IPS-NIHi11 (cell line): ENCODE measurements at regions not wholly inside any gene's neighbourhood (a gene's known extent, or its start where the extent isn't known, plus 50 kb on each side); places are given as distances from the start of the nearest gene placed in this dataset.
A peak's percentile ranks its signal among the peaks of the same experiment; 100 is the strongest.
"Not testable (repeated sequence)": the region's sequence is repeated elsewhere in the genome, so short reads cannot be mapped to it uniquely, and the experiment has no call there.

ENCODE experiments used
- DNase-seq: peaks from one replicate; pipeline ENCODE4 v3.0.0; 2012; ENCODE audit warnings: mixed read lengths, low spot score

DNA sequence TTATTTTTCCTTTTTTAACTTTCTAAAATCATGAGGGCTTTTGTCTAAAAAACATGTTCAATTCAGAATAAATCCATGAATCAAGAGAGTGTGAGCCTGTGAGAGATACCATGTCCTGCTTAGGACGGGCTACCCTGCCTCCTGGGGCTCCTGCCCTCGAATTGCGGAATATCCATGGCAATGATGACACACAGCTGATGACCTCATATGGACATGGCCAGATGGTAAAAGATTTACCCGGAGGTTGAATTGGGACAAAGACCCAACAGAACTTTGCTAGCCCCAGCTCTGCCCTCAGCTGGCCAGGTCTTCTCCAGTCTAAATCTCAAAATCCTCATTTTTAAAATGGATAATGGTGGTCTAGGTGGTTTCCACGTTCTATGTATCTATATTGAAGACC lies 538.1 kb upstream of the API5 start:
- no peak for DNase-seq

- no peak for DNase-seq
Measured at GRCh38 chr11:42774567-42774966, 537.2 kb upstream of the API5 start.

DNA sequence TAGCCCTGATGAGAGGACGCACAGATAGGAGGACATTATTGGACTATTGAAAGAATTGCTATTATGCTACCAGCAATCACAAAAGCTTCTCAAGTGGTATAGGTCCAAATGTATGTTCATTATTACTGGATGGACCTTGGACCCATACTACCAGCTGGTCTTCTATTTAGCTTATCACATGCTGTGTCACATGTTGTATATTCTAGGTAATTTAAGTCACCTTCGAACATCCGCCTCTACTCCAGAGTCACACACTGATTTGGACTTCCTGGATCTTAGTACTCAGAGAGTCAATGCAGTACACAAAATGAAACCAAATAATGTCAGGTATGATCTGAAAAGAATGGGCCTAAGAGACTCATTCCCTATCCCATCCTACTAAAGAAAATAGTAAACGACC lies 534.0 kb upstream of the API5 start:
- DNase-seq = no peak

DNA sequence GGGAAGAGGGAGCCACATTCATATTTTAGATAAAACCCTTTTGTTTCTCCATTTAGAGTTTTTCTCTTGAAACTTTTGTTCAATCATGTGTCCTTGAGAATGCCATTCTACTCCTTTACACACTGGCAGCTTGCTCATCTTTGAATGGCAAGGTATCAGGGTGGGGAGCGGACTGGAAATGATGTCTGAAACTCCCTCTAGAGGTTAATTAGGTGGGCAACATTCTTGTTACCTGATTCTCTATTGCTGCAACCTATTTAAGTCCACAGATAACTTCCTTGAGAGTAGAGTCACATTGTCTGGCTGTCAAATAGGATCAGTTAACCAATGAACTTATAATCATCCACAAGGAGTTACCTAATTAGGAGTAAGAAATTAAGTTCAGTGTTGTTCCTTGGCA lies 533.6 kb upstream of the API5 start:
- DNase-seq = peak; percentile 20

DNA sequence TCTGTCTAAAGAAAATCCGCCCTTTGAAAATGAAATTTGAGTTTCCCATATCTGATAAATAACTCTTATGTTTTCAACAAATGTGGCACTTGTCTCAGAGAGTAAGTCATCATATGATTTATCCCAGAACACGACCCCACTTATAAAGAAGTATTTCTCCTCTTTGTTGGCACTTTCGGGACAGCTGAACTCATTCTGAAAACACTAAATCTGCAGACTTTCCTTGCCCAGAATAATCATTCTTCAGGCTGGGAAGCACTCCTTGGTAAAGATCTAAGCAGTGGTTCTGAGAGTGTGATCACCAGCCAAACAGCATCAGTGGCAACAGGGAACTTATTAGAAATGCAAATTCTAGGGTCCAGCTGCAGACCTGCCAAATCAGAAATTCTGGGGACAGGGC lies 532.2 kb upstream of the API5 start:
- DNase-seq = no peak

DNA sequence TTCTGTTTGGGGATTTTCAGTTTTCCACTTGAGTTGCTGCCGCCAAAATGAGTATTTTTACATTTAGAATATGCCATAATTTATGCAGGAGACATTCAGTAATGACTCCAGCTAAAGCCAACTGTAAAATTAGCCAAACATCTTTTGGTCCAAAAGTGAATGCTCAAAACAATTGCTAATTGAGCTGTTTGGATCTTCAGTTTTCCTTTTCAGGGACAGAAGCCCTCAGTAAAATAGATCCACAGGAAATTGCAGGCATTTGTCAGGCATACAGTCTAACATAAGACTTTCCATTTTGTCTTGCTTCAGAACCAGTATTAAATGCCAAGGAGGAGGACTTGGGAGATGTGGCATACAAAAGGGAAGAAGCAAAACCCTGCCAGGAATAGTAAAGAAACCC lies 524.8 kb upstream of the API5 start:
- DNase-seq = no peak

- DNase-seq = not testable (repeated sequence)
Measured at GRCh38 chr11:42795483-42795882, 516.3 kb upstream of the API5 start.

DNA sequence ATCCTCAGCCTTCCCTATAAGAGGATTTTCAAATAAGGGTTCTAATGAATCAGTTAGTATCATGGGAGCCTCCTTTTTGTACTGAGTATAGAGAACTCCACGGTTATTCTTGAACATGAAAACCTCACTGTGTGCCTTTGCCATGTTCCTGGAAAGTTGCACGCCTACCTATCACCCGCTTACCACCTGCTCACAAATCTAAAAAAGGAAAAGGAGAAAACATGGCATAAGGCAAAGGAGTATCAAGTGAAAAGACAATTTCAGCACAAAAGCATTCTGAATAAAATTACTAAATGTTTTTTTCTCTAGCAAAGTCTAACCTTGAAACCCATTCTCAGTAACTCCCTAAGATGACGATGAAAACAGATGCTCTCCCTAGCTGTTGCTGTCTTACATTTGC lies 511.8 kb upstream of the API5 start:
- no peak for DNase-seq

- DNase-seq = peak; percentile 16
Measured at GRCh38 chr11:42802201-42802899, 509.4 kb upstream of the API5 start.

- DNase-seq = no peak
Measured at GRCh38 chr11:42806191-42806590, 505.6 kb upstream of the API5 start.

DNA sequence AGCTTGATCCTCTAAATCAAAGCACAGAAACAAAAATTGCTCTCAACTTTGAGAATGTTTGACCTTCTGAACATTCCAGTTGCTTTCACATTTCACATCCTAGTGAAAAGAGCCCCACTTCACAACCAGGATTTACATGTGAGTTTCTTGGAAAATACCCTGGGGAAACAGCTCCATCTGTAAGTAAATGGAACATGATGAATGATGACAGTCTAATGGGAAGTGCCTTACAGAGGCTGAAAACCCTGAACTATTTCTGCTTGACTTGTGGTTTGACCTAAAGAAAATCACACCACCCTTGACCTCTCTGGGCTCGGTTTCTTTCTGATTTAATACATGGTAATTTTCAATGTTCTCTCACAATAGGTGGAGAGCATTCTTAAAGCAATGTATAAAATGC lies 499.4 kb upstream of the API5 start:
- no peak for DNase-seq

- DNase-seq = no peak
Measured at GRCh38 chr11:42812960-42813359, 498.8 kb upstream of the API5 start.

DNA sequence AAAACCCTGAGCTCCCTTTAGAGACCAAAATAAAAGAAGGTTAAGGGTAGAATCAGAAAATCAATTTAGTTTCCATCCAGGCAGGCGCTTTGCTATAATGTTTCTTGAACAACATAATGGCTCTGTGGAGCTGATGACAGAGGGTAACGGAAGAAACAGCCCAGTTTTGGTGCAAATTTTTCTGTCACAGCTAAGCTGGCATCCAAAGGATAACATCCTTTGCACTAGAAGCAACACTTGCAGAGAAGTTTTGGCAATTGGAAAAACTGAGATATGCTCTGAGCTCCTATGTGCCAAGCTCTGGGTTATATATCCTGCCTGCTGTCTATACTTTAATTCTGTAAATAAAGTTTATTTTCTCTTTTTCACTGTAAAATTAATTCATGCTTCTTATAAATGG lies 495.3 kb upstream of the API5 start:
- no peak for DNase-seq

DNA sequence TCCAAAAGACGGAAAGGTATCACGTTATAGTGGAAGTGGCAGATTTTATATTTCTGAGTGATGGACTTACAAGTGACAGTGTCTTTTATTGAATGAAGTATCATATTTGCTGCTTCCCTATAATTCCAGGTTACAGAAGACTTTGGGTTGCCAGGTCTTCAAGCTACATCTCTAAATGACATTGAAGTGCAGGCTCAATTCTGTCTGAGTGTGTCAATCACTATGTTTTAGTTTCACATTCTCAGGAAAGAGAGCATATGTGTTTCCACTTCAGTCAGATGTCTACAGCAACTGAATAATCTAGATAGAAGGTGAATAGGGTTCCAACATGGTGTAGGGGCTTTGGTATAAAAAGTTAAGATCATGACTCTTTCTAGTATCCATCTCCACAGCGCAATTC lies 492.7 kb upstream of the API5 start:
- no peak for DNase-seq

DNA sequence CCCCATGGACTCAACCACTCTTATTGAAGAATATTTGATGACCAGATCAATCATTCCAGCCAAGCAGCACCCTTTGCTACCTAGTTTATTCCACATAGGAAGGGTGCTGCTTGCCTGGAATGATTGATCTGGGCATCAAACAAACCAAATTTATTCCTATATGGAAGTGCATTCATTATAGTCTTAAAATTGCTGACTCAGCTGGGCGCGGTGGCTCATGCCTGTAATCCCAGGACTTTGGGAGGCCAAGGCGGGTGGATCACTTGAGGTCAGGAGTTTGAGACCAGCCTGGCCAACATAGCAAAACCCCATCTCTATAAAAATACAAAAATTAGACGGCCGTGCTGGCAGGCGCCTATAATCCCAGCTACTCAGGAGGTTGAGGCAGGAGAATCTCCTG lies 489.6 kb upstream of the API5 start:
- DNase-seq = not testable (repeated sequence)

DNA sequence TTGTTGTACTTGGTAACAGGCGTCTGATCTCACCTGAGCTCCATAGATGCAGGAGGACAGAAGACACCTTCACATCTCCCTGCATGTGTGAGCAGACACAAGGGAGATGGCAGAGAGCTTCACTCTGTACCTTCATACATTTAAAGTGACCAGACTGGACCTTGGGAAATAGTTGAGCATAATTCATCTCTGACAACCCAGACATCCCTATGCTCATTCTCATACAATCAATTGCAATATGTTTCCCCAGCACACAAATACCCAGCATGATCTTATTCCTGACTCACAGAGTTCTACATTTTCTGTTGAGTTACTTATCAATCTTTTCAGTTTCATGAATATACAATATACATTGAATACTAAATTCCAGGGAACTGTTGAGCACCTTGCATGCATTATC lies 488.2 kb upstream of the API5 start:
- DNase-seq = no peak

DNA sequence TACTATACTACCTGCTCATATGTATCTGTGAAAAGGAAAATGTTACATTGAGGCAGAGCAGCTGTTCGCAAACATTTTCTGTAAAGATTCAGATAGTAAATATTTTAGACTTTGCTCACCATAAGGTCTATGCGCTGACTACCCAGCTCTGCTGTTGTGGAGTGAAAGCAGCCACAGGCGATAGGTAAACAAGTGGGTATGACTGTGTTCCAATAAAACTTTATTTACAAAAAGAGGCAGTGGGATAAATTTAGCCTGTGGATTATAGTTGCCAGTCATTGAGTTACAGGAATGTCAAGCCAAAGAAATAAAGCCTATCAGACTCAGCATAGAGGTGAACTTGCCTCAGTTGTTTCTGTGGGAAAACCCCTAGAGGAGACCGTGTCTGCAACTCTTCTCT lies 487.7 kb upstream of the API5 start:
- DNase-seq = no peak

- DNase-seq = no peak
Measured at GRCh38 chr11:42825598-42825997, 486.2 kb upstream of the API5 start.

- no peak for DNase-seq
Measured at GRCh38 chr11:42827845-42828244, 484.0 kb upstream of the API5 start.

DNA sequence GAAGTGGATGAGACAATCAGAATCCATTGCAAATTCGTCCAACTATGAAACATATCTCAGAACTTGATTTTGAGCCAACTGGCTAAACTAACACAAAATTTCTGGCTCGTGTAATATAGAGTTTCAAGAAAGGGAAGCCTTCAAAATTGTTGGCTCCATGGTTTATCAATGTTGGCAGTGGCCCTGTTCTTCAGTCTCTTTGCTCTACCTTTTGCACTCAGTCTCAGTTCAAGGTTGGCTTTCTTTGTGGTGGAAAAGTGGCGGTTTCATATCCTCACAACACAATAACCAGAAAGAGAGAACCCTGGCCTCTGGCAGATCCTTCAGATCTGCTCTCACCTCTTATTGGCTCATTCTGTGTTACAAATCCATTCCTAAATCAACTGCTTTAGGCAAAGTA lies 473.8 kb upstream of the API5 start:
- no peak for DNase-seq

- no peak for DNase-seq
Measured at GRCh38 chr11:42840176-42840829, 471.5 kb upstream of the API5 start.

DNA sequence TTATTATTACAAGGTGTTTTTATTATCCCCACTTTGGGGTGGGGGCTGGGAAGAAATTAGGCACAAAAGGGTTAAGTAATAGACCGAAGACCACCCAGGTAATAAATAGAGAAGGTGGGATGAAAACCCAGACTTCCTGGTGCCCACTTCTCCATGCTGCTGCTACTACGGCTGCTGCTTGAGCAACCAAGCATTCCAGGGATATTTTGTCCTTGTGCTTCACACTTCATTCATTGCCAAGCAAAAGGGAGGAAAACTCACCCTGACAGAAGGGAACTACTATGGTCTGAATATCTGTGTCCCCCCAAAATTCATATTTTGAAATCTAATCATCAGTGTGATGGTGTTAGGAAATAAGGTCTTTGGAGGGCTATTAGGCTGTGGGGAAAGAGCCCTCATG lies 470.9 kb upstream of the API5 start:
- no peak for DNase-seq

- DNase-seq = no peak
Measured at GRCh38 chr11:42841556-42841955, 470.2 kb upstream of the API5 start.

- DNase-seq = no peak
Measured at GRCh38 chr11:42849362-42849761, 462.4 kb upstream of the API5 start.
